H4 (cell line): ENCODE measurements at regions not wholly inside any gene's neighbourhood (a gene's known extent, or its start where the extent isn't known, plus 50 kb on each side); places are given as distances from the start of the nearest gene placed in this dataset.

Source experiments
- DNase-seq: peaks from one replicate; pipeline ENCODE4 v3.0.0-alpha.2; 2015; ENCODE audit warnings: low spot score

DNA sequence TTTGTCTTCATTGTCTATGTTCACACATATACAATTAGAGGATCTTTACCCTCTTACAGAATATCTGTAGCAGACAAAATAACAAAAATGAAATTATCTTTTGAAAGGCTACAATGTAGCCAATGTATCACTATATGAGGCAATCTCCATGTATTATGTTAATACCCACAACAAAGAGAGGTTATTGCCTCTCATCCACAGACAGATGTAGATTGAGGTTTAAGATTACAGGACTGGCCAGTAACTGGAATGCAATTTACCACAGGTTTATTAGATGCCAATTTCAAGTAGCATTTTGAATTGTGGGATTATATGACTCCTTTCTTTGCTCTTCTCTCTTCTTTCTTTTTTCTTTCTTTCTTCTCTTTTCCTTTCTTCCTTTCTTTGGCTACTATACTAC, 242.6 kb downstream of the ANKRD50 start:
- no peak for DNase-seq

DNA sequence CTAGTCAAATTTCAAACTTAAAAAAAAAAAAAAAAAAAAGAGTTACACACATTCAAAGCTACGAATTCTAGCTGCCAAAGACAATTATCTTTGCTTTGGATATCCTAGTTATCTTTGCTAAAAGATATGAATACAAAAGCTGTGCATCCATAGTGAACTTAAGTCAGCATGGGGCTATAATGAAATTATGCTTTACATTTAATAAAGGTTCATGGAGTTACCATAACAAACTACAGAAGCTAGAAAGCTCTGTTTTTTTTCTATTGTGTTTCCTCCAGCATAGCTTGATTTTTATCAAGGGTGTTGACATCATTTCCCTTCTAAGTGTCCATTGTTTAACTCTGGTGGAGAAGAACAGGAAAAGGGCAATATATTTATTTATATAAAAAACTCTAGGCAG, 234.1 kb downstream of the ANKRD50 start:
- no peak for DNase-seq

DNA sequence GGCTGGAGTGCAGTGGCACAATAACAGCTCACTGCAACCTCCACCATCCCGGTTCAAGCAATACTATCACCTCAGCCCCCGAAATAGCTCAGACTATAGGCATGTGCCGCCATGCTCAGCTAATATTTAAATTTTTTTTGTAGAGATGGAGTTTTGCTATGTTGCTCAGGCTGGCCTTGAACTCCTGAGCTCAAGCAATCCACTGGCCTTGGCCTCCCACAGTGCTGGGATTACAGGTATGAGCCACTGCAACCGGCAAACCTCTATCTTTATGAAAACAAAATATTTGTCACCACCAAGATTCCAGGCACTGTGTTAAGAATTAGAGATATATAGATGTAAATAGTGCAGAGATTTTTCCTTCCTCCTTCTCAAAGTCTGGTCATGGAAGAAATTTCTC, 232.5 kb downstream of the ANKRD50 start:
- no peak for DNase-seq

DNA sequence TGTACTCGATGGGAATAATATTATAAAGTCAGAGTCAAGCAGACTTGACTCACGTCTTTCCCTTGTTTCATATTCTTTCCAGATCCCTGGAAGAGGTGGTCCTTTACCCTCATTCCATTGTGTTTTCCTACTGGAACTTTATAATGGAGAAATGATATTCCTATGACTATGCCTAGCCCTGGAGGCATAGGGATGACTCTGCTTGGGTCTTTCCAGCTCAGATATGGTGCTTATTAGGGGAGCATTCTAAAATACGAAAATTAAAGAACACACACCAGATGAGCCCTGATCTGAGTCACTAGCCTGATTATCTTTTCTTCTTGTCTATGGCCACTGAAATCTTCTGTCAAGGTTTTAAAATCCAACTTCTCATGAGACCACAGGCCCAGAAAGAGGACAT, 231.4 kb downstream of the ANKRD50 start:
- no peak for DNase-seq

DNA sequence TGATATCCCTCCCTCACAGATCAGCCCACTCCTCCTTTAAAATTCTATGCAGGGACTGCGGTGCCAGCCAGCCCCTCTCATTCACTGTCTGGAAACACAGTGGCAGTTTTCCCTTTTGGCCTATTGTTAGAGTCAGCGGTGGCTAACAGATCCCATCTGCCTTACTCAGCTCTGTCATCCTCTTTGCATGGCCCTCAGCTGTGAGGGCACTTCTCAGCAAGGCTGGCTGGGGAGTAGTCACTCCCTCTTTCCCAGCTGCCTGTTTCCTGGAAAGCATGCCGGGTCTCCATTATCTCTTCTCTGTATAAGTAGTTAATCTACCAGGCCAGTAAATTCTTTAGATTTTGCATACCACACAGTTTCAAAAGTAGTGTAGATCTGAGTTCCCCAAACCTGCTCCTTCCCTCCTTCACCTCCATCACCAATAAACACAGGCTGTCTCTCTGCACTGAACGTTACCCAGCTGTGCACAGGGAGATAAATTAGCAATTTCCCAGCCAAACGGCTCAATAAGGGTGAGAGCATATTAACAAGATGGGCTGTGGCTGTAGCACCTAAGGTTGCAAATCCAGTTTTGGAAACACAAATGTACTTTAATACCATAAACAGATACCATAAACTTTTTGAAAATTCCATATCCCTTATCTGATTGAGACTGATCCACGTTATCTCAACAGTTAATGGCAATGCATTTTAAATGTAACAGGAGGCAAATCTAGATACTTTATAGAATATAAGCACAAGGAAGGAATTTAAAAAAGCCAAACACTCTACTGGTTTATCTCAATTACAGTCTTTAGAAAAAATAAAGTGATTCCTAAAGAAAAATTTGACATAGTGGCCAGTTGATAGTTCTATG, 229.3 kb downstream of the ANKRD50 start:
- no peak for DNase-seq

DNA sequence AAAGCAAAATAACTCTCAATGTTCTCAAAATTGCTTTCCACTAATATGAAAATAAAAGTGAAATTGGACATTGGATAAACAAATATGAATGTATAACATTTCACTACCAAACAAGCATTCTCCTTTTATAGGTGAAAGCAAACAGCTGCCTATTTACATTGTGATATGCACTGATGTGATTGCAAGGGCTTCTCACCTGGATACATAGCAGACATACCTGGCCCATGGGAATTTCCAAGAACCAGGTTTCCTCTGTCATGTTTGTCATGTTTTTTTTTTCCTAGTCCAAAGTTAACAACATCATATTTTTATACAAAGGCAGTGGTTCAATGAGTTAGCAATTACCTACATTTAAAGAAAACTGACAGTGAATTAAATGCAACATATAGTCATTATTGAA, 228.5 kb downstream of the ANKRD50 start:
- DNase-seq: no peak

DNA sequence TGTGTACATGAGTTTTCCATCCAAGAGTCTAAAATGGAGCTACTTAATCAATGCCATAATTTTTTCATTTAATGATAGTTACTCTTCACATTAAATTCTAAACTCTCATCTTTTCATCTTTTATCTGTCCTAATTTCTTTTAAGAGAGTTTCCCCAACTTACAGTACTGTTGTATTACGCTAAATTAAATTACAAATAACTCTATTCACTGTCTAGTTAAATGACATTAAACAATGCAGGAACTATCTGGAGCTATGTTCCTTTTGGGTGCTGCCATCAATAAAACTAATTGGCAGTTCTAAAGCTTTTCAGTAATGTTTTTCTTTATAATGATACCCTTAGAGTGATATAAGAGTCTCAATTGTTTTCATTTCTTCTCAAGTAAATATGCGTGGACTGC, 227.6 kb downstream of the ANKRD50 start:
- DNase-seq: no peak

DNA sequence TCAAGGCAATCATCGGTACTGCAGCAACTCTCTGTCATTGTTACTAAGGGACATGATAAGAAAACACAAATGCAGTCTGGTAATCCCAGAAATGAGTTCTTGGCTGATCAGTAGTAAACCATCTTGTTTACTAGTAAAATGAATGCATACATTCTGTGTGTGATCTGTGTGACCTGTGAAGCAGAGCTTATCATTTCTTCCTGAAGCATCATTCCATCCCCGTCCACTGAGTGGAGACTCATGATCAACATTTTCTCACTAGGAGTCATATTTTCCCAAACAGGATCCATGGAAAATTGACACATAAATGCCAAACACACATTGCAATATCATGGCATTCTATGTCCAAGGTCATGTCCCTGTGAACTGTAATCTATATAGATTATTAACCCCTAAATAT, 226.1 kb downstream of the ANKRD50 start:
- no peak for DNase-seq

DNA sequence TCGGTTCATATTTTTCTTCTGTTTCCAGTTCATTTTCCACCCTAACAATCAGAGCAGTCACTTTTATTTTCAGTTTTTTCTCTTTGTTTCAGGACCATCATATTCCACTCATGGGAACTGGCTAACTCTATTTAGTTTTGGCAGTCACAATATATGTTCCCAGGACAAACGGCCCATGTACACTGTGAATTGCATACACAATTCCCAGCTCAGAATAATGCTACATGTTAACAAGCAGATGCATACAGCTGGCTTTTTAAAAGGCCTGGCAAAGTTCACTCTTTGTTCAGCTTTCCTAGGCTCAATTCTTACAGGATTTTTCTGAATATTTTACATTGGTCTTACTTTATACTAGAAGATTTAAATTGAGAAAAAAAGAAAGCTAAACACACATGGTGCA, 224.9 kb downstream of the ANKRD50 start:
- no peak for DNase-seq

DNA sequence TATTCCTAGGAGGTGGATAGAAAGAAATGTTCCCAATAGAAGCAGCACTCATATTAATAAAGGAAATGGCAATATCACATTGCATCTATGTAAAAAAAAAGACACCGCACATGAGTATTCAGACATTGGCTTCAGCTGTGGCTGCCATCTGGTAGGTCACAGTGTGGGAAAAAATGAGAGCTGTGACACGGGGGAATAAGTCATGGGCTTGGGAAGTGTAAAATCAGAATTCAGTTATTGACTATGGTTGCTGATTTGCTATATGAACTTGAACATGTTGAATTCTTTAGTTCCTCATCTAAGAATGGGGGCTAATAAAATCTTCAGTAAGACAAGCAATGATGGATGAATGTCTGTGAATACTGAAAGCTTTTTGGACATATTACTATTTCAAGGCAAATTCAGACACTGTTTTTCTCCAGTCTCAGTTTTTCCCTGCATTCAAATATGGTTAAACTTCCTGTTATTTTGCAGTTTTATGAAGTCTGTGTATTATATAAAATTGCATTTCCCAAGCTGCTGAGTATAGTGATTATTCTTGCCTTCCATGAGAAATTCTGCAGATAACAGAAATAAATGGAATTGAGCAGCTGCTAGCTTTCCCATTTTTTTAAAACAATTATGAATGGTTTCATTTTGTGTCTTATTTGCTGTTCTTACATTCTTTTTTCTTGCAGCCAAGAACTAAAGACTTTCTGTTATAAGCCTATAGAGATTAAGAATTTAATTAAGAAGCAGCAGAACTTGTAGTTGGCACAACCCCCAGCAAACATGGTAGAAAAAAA, 221.0 kb downstream of the ANKRD50 start:
- no peak for DNase-seq

DNA sequence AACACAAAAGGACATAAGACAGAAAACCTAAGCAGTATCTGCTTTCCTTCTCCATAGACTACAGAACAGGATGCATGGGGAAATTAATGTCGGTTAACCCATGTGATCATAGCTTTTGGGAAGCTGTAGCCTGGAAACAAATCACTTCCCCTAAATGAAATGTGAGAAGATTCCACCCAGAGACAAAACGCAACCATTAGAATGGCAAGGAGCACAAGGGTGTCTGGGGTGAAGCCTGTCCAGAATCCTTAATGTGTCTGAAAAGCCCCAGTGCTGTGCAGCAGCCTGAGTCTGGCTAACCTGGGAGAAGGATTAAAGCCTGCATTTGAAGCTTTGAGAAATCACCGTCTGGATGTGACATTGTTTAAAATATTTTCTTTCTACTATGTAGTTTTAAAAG, 213.3 kb downstream of the ANKRD50 start:
- no peak for DNase-seq

DNA sequence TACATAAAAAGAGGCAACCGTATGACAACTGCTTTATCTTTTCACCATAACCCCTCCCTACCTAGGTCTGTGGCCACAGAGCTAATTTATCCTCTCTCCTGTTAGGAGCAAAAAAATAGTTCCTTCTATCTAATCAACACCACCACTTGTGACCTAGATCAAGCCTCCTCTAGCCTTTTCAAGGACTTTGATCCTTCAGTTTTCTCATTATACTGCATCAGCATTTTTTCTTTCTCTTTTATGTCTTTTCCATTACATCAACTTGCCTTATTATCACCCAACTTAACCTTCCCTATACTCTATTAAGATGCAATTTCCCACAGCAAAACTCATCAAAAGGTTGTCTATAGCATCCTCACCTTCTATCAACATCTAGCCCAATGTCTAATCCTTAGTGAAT, 211.0 kb downstream of the ANKRD50 start:
- DNase-seq: no peak

DNA sequence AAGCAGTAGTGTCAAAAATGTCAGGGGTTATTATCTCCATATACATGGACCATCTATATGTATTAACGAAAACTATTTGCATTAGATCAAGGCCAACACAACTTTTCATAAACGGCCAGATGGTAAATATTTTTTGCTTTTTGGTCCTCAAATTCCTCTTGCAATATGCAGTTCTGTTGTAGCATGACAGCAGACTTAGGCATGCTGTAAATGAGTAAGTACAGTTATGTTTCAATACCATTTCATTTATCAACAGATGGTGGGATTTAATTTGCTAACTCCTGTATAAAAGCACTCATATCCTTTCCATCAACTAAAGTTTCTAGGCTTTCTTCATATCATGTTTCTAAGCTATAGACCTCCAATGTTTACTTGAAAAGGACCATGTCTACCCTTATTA, 208.1 kb downstream of the ANKRD50 start:
- no peak for DNase-seq

DNA sequence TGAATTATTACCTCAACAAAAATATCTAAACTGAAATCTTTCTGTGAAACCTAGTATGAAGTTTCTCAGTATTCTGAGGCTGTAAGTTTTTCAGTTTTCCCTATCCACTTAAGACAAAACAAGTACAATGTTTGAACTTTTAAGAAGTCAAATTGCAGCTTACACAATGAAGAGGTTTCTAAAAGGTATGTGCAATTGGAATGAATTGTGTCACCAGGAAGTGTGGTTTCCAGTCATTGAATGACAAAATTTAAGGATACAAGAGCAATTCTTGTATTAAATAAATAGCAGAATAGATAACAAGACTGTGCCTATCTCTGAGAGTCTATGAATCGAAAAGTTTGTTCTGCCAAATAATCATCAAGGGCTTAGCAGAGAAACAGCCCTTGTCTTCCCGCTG, 207.3 kb downstream of the ANKRD50 start:
- no peak for DNase-seq

DNA sequence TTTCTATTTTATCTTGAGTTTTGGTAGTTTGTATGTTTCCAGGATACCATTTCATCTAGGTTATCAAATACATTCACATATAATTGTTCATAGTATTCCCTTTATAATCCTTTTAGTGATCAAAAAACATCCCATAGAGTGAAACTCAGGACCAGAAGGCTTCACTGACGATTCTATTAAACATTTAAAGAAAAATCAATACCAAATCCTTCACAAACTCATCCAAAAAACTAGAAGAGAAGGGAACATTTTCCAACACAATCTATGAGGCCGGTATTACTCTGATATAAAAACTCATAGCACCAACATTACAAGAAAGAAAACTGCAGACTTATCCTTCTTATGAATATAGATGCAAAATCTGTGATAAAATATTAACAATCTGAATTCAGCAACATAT, 203.4 kb downstream of the ANKRD50 start:
- no peak for DNase-seq

DNA sequence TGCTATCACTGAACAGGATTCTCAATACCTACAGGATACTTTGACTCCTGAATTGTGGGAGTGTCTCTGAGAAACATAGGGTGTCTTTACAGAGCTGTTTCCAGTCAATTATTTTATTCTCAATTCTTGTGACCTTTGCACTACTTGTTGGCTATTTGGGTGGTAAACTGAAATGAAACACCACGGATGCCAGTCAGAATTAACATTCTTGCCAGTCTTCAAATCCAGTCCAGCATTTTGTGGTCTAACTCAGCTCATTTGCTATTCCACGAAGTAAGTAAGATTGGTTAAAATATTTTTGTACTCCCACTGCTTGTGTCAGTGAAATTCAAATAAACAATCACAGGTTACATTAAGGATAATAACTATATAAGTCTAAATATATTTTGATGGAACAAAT, 197.9 kb downstream of the ANKRD50 start:
- no peak for DNase-seq

DNA sequence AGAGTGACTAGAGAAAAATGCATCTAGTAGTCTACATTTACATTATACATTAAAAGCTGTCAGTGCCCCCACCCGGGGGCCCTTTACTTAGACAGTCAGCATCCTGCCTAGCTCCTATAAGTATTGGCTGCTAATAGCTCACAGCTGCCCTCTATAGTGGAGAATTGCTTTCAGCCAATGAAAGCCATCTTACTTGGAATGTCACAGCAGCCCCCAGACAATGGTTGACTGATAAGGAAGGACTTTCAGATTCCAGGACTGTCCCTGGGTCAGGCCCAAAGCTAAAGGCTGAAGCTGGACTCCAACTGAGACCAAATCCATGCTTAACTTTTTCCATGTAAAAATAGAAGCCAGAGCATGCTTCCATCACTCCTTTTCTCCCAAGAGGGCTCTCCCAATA, 196.9 kb downstream of the ANKRD50 start:
- no peak for DNase-seq

DNA sequence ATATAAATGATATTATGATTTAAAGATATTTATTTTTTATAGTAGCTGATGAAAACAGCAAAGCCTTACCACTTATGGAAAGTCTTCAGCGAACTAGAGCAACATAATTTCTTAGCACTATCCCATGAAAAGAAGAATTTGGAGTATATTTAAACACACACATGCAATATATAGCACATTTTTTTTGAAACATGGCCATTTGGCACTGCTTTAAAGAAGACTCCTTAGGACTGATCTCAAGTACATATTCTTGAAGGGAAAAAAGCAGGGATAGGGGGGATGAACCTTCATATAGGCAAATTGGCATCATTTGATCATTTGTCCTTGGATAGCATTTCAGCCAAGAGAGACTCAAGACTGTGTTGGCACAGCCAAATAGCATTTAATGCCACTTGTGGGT, 193.3 kb downstream of the ANKRD50 start:
- no peak for DNase-seq

DNA sequence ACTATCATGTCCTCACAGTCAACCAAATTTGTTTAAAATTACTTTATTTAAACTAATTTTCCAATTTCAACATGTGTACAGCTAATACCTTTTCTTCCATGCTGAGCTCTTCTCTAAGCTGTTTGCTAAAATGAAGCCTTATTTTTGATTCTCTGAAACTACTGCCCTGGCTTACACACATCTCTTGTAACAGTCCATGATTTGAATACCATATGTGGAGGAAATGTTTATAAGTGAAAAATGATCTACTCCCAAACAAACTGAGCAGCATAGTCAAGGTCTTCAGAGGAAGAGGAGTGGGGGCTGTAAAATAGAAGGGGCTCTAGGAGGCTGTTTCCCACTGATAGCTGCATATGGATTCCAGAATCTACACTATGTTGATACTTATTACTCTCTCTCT, 188.7 kb downstream of the ANKRD50 start:
- DNase-seq: no peak

DNA sequence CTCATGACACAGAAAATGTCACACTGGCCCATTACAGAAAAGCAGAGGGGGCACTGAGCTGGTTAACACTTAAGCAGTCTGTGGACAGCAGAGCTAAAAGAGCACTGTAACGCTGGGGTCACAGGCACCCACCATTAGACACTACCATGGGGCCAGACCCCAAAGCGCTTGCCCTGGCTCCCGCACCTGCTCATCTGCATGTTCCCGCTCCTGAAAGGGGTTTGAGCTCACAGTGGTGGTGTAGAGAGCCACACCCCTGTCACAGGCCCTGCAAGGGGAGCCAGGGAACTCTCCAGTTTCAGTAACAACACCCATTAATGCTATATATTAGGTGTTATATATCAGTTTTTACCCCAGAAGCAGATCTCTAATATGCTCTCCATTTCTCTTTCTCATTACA, 187.0 kb downstream of the ANKRD50 start:
- DNase-seq: no peak

DNA sequence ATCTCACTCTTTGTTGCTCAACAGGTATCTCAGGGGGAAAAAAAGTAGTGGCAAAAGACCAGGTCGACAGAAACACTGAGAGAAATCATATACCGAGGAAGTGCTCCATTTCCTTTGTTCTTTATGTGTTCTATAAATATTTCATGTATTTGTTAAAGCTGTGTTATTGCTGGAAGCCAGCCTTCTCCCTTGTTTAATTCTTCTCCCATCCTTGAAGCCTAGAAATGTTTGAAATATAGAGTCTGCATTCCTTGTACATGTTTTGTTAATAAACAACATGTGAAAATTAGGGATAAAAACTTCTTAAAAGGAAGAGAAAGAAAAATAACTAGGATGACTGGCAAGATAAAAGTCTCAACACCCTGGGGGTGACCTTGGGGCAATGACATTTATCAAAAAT, 186.2 kb downstream of the ANKRD50 start:
- DNase-seq: no peak

DNA sequence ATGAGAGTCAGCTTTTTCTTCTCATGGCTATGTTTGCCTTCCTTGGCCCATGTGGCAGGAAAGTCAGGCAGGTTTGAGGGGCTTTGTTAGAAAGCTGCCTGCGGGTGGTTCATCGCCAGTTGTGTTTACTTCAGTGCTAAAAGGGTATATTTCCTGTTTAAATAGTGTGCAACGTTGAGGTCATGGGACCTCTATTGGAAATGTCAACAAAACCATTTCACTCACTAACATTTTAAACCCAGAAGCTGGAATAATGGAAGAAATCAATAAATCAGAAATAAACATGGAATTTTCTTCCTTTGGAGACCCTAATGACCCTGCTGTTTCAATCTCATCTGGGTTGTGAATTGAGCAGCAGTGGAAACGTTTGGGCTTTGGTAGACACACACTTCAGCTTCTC, 185.8 kb downstream of the ANKRD50 start:
- peak; percentile 36 for DNase-seq

DNA sequence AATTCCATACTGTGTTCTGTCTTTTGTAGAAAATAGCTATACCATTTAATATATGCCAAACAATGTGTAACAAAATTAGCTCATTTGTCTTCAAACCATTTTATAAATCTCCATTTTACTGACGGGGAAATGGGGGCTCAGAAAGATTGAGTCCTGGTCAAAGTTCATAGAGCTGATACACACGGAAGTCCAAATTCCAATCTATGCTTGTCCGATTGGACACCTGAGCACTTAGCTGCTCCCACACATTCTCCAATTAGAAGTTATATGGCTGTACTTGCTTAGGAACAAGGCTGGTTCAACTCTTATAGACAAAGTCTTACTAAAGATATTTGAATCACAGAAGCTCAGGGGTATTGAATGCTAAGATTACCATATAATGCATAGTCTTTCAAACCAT, 185.2 kb downstream of the ANKRD50 start:
- no peak for DNase-seq
